ENCODE measurements at regions not wholly inside any gene's neighbourhood (a gene's known extent, or its start where the extent isn't known, plus 50 kb on each side); places are given as distances from the start of the nearest gene placed in this dataset.

GRCh38 chr19:28293685-28294084, 919.3 kb downstream of the UQCRFS1 start:
- no peak for TF ChIP-seq RBBP5 (conservative IDR thresholded peaks at IDR 0.05)
- CTCF ChIA-PET: no interaction called here

GRCh38 chr19:28292822-28293500, 920.0 kb downstream of the UQCRFS1 start:
- H3K4me1 ChIP-seq (ENCODE audit: control insufficient read depth, insufficient read depth, low read length): no peaks in the 10 kb centered on the region
- CTCF ChIA-PET: no interaction called here
- no peaks in the 10 kb centered on the region for H3K36me3 ChIP-seq (ENCODE audit: control insufficient read depth in 2 of 2, insufficient read depth in 2 of 2, low read length in 1 of 2)
- no peaks in the 10 kb centered on the region for H3K27me3 ChIP-seq (replicated peaks in 1 of 2; ENCODE audit: control insufficient read depth in 2 of 2, insufficient read depth in 2 of 2, low read length in 1 of 2)
- BruUV-seq (replicated peaks): no TSS peak
- DNase-seq (ENCODE audit: low read depth, low spot score) (no peak), ATAC-seq (no peak), FAIRE-seq (no peak)
- H2AFZ ChIP-seq (ENCODE audit: control insufficient read depth, low read depth, low read length): no peak overlapping the region
- no peak overlapping the region for H3K4me3 ChIP-seq
- SMC1A ChIA-PET (ENCODE audit: uncharacterized antibody, unreplicated experiment): interaction anchor here (1.6 kb wide), 1 partner anchor 216 kb away, joined by 4 read pairs; no protein-coding TSS in a partner anchor
- no peaks in the 10 kb centered on the region for H3K79me2 ChIP-seq (ENCODE audit: control insufficient read depth, insufficient read depth, low read length)
- intact Hi-C loops (cut with micrococcal nuclease; ENCODE audit: unreplicated experiment) (no loop called here), in situ Hi-C loops (cut with MboI) (no loop called here)
- WGBS (ENCODE audit: insufficient coverage, insufficient replicate concordance, low lambda C conversion rate, missing lambda C conversion rate): 27% methylated on average over 10 of the region's 10 CpGs
- H3K4me2 ChIP-seq (ENCODE audit: control insufficient read depth, insufficient read depth): no peak overlapping the region
- H3K27ac ChIP-seq (ENCODE audit: control insufficient read depth, insufficient read depth): no peak overlapping the region
- H3K9me3 ChIP-seq (replicated peaks; ENCODE audit: control insufficient read depth, insufficient read depth, low read length): no peaks in the 10 kb centered on the region
- no peak for TF ChIP-seq MXI1 (IDR thresholded peaks at IDR 0.05; ENCODE audit: low read depth, low read length)
- TF ChIP-seq BACH1 (IDR thresholded peaks at IDR 0.05; ENCODE audit: borderline replicate concordance): no peak
- TF ChIP-seq CBX5 (IDR thresholded peaks at IDR 0.05; ENCODE audit: low read depth): no peak
- TF ChIP-seq IKZF1 (conservative IDR thresholded peaks at IDR 0.05): no peak
- TF ChIP-seq, protein P1, sequence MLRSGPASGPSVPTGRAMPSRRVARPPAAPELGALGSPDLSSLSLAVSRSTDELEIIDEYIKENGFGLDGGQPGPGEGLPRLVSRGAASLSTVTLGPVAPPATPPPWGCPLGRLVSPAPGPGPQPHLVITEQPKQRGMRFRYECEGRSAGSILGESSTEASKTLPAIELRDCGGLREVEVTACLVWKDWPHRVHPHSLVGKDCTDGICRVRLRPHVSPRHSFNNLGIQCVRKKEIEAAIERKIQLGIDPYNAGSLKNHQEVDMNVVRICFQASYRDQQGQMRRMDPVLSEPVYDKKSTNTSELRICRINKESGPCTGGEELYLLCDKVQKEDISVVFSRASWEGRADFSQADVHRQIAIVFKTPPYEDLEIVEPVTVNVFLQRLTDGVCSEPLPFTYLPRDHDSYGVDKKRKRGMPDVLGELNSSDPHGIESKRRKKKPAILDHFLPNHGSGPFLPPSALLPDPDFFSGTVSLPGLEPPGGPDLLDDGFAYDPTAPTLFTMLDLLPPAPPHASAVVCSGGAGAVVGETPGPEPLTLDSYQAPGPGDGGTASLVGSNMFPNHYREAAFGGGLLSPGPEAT (IDR thresholded peaks at IDR 0.05; ENCODE audit: low read depth): no peak
- TF ChIP-seq NFYB (IDR thresholded peaks at IDR 0.05; ENCODE audit: insufficient read depth, low read depth, low read length): no peak
- no peak for TF ChIP-seq SREBF2 (IDR thresholded peaks at IDR 0.05; ENCODE audit: low read length)
- TF ChIP-seq CBFB (IDR thresholded peaks at IDR 0.05; ENCODE audit: low read depth): no peak
- TF ChIP-seq, protein P2, sequence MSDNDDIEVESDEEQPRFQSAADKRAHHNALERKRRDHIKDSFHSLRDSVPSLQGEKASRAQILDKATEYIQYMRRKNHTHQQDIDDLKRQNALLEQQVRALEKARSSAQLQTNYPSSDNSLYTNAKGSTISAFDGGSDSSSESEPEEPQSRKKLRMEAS (IDR thresholded peaks at IDR 0.05; ENCODE audit: low read depth, low read length): no peak
- RAD21 ChIA-PET (ENCODE audit: unreplicated experiment): interaction anchor here (1.4 kb wide), 1 partner anchor 29 kb away, joined by 4 read pairs; no protein-coding TSS in a partner anchor
- H4K20me1 ChIP-seq (ENCODE audit: control insufficient read depth, insufficient read depth): no peaks in the 10 kb centered on the region
- H3K9ac ChIP-seq (ENCODE audit: control insufficient read depth, insufficient read depth, low read length): no peak overlapping the region
- POLR2A ChIA-PET: no interaction called here

More at GRCh38 chr19:28293685-28294084, 919.3 kb downstream of the UQCRFS1 start:
- Histone ChIP-seq H3K27me3 (replicated peaks in 1 of 2; ENCODE audit: control insufficient read depth in 2 of 2, insufficient read depth in 2 of 2, low read length in 1 of 2) (no peaks in the 10 kb centered on the region), H2AFZ (ENCODE audit: control insufficient read depth, low read depth, low read length) (no peak overlapping the region), H3K4me2 (ENCODE audit: control insufficient read depth, insufficient read depth) (no peak overlapping the region), H3K9me3 (replicated peaks; ENCODE audit: control insufficient read depth, insufficient read depth, low read length) (no peaks in the 10 kb centered on the region), H3K36me3 (ENCODE audit: control insufficient read depth in 2 of 2, insufficient read depth in 2 of 2, low read length in 1 of 2) (no peaks in the 10 kb centered on the region), H3K4me1 (ENCODE audit: control insufficient read depth, insufficient read depth, low read length) (no peaks in the 10 kb centered on the region), H3K4me3 (no peak overlapping the region), H3K79me2 (ENCODE audit: control insufficient read depth, insufficient read depth, low read length) (no peaks in the 10 kb centered on the region), H3K9ac (ENCODE audit: control insufficient read depth, insufficient read depth, low read length) (no peak overlapping the region), H4K20me1 (ENCODE audit: control insufficient read depth, insufficient read depth) (no peaks in the 10 kb centered on the region), H3K27ac (ENCODE audit: control insufficient read depth, insufficient read depth) (no peak overlapping the region)
- in situ Hi-C loops (cut with MboI): no loop called here
- BruUV-seq (replicated peaks): no TSS peak
- ChIA-PET POLR2A (no interaction called here), SMC1A (ENCODE audit: uncharacterized antibody, unreplicated experiment) (interaction anchor here (1.6 kb wide), 1 partner anchor 216 kb away, joined by 4 read pairs; no protein-coding TSS in a partner anchor), RAD21 (ENCODE audit: unreplicated experiment) (no interaction called here)
- DNase-seq (ENCODE audit: low read depth, low spot score): no peak
- WGBS (ENCODE audit: insufficient coverage, insufficient replicate concordance, low lambda C conversion rate, missing lambda C conversion rate): 29% methylated on average over 3 of the region's 3 CpGs
- no peak for FAIRE-seq
- intact Hi-C loops (cut with micrococcal nuclease; ENCODE audit: unreplicated experiment): no loop called here
- ATAC-seq: no peak
